DOHH2 (cell line): ENCODE measurements at regions not wholly inside any gene's neighbourhood (a gene's known extent, or its start where the extent isn't known, plus 50 kb on each side); places are given as distances from the start of the nearest gene placed in this dataset.
"Not testable (repeated sequence)": the region's sequence is repeated elsewhere in the genome, so short reads cannot be mapped to it uniquely, and the experiment has no call there.

Experiments
- CTCF ChIP-seq: fragments of 200-600 bp; sonication (generic); IDR thresholded peaks from one replicate; pipeline ENCODE4 v1.5.1; 2014; ENCODE audit warnings: antibody characterized with exemption, mild to moderate bottlenecking, low read depth, low read length; ENCODE audit not compliant: poor library complexity, severe bottlenecking
- EZH2phosphoT487 ChIP-seq: fragments of 200-600 bp; sonication (generic); IDR thresholded peaks from 2 replicates; pipeline ENCODE4 v1.6.1; 2017; ENCODE audit warnings: borderline replicate concordance, mild to moderate bottlenecking, antibody characterized with exemption, low read length, moderate library complexity, mixed read lengths

DNA sequence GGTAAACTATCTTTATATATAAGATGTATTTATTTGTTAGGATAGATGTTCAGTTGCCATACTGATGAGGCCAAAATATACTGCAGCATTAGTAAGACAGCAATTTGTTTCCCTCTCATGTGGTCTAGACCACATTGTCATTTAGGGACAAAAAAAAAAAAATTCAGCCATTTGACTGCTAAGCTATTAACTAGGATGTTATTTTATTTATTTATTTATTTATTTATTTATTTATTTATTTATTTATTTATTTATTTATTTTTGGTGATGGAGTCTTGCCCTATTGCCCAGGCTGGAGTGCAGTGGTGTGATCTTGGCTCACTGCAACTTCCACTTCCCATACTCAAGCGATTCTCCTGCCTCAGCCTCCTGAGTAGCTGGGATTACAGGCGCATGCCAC is 361.6 kb upstream of the EDIL3 start:
- not testable (repeated sequence) for TF ChIP-seq CTCF, EZH2phosphoT487
